HEK293 (cell line): ENCODE measurements at regions not wholly inside any gene's neighbourhood (a gene's known extent, or its start where the extent isn't known, plus 50 kb on each side); places are given as distances from the start of the nearest gene placed in this dataset.

Experiments
- CTCF ChIA-PET: fragments of 350-600 bp; formaldehyde crosslinking; extraction: SDS; loops from one replicate; lab custom pipeline; 2021; ENCODE audit warnings: antibody characterized with exemption; lab: Yijun Ruan, JAX
- POLR2A ChIA-PET: fragments of 300-600 bp; formaldehyde crosslinking; extraction: SDS; loops from one replicate; lab custom pipeline; 2020; ENCODE audit warnings: antibody characterized with exemption, inconsistent platforms; lab: Yijun Ruan, JAX
- H3K27ac ChIP-seq: fragments of 200-500 bp; sonication (Bioruptor generic); 2 replicates; pipeline ENCODE4 v1.5.1; 2014; ENCODE audit warnings: low read depth, low read length, control low read depth, inconsistent platforms; ENCODE audit errors: extremely low read depth
- H3K36me3 ChIP-seq, 2 experiments: fragments of 200-500 bp in 1 of 2; sonication (Bioruptor generic) in 1 of 2; 1 replicate in 1 of 2; 2 replicates in 1 of 2; pipeline ENCODE4 v1.5.1; 2014 to 2017; ENCODE audit warnings: inconsistent platforms in 2 of 2, low read length in 2 of 2; ENCODE audit not compliant: control insufficient read depth in 2 of 2, insufficient read depth in 1 of 2
- H3K4me1 ChIP-seq: fragments of 200-500 bp; sonication (Bioruptor generic); 2 replicates; pipeline ENCODE4 v1.5.1; 2014; ENCODE audit warnings: mild to moderate bottlenecking, low read length, inconsistent platforms; ENCODE audit not compliant: control insufficient read depth, insufficient read depth
- H3K4me3 ChIP-seq: 2 replicates; pipeline ENCODE4 v1.5.1; 2011; ENCODE audit warnings: low read depth, mild to moderate bottlenecking, control low read depth, low read length, moderate library complexity
- H3K9me3 ChIP-seq: fragments of 200-500 bp; sonication (Bioruptor generic); 2 replicates; pipeline ENCODE4 v1.5.1; 2014; ENCODE audit warnings: low read depth, low read length, inconsistent platforms; ENCODE audit not compliant: control insufficient read depth, insufficient read depth
- AEBP2 ChIP-seq: fragments of 450-650 bp; formaldehyde crosslinking; IDR thresholded peaks from 2 replicates; pipeline ENCODE4 v1.5.1; 2016; ENCODE audit warnings: missing biosample characterization, missing genetic modification characterization, borderline replicate concordance
- BCL11B ChIP-seq: fragments of 450-650 bp; formaldehyde crosslinking; IDR thresholded peaks from 2 replicates; pipeline ENCODE4 v1.5.1; 2016; ENCODE audit warnings: low read depth, missing biosample characterization, missing genetic modification characterization
- EGR2 ChIP-seq: fragments of 450-650 bp; formaldehyde crosslinking; IDR thresholded peaks from 2 replicates; pipeline ENCODE4 v1.5.1; 2016; ENCODE audit warnings: low read depth, missing biosample characterization, missing genetic modification characterization
- GLI2 ChIP-seq: fragments of 450-650 bp; formaldehyde crosslinking; IDR thresholded peaks from 2 replicates; pipeline ENCODE4; 2017; ENCODE audit warnings: missing biosample characterization, missing genetic modification characterization, low read depth, borderline replicate concordance
- OVOL3 ChIP-seq: fragments of 450-650 bp; formaldehyde crosslinking; IDR thresholded peaks from 2 replicates; pipeline ENCODE4 v1.5.1; 2016; ENCODE audit warnings: missing biosample characterization, missing genetic modification characterization
- SP2 ChIP-seq: fragments of 450-650 bp; formaldehyde crosslinking; IDR thresholded peaks from 2 replicates; pipeline ENCODE4 v1.5.1; 2016; ENCODE audit warnings: missing biosample characterization, missing genetic modification characterization
- ZBTB11 ChIP-seq: fragments of 450-650 bp; formaldehyde crosslinking; conservative IDR thresholded peaks from 2 replicates; pipeline ENCODE4 v1.5.1; 2016; ENCODE audit warnings: low read depth, missing biosample characterization, missing genetic modification characterization
- ZBTB21 ChIP-seq: fragments of 450-650 bp; formaldehyde crosslinking; IDR thresholded peaks from 2 replicates; pipeline ENCODE4 v1.5.1; 2017; ENCODE audit warnings: missing biosample characterization, missing genetic modification characterization
- ZFHX2 ChIP-seq: fragments of 450-650 bp; formaldehyde crosslinking; conservative IDR thresholded peaks from 2 replicates; pipeline ENCODE4 v1.5.1; 2016; ENCODE audit warnings: missing biosample characterization, missing genetic modification characterization
- ZNF112 ChIP-seq: fragments of 450-650 bp; formaldehyde crosslinking; IDR thresholded peaks from 2 replicates; pipeline ENCODE4 v1.5.0; 2017; ENCODE audit warnings: missing biosample characterization, missing genetic modification characterization
- ZNF121 ChIP-seq: fragments of 450-650 bp; formaldehyde crosslinking; IDR thresholded peaks from 2 replicates; pipeline ENCODE4 v1.5.1; 2016; ENCODE audit warnings: missing biosample characterization, missing genetic modification characterization
- ZNF174 ChIP-seq: fragments of 450-650 bp; formaldehyde crosslinking; IDR thresholded peaks from 2 replicates; pipeline ENCODE4 v1.5.0; 2017; ENCODE audit warnings: missing biosample characterization, mild to moderate bottlenecking, missing genetic modification characterization
- ZNF292 ChIP-seq: fragments of 450-650 bp; formaldehyde crosslinking; IDR thresholded peaks from 2 replicates; pipeline ENCODE4 v1.5.1; 2016; ENCODE audit warnings: low read depth, missing biosample characterization, missing genetic modification characterization, borderline replicate concordance
- ZNF341 ChIP-seq: fragments of 450-650 bp; formaldehyde crosslinking; IDR thresholded peaks from 2 replicates; pipeline ENCODE4; 2016; ENCODE audit warnings: low read depth, missing biosample characterization, missing genetic modification characterization
- ZNF488 ChIP-seq: fragments of 450-650 bp; formaldehyde crosslinking; IDR thresholded peaks from 2 replicates; pipeline ENCODE4 v1.5.1; 2016; ENCODE audit warnings: missing biosample characterization, missing genetic modification characterization
- ZNF518A ChIP-seq: fragments of 450-650 bp; formaldehyde crosslinking; conservative IDR thresholded peaks from 2 replicates; pipeline ENCODE4 v1.5.1; 2016; ENCODE audit warnings: low read depth, missing biosample characterization, missing genetic modification characterization
- ZNF529 ChIP-seq: fragments of 450-650 bp; formaldehyde crosslinking; IDR thresholded peaks from 2 replicates; pipeline ENCODE4 v1.5.1; 2017; ENCODE audit warnings: missing genetic modification characterization, missing biosample characterization; ENCODE audit not compliant: insufficient replicate concordance
- ZNF623 ChIP-seq: fragments of 450-650 bp; formaldehyde crosslinking; IDR thresholded peaks from 2 replicates; pipeline ENCODE4 v1.5.1; 2016; ENCODE audit warnings: missing biosample characterization, missing genetic modification characterization
- ZNF654 ChIP-seq: fragments of 450-650 bp; formaldehyde crosslinking; IDR thresholded peaks from 2 replicates; pipeline ENCODE4 v1.5.1; 2016; ENCODE audit warnings: low read depth, missing biosample characterization, missing genetic modification characterization
- ZNF660 ChIP-seq: fragments of 450-650 bp; IDR thresholded peaks from 2 replicates; pipeline ENCODE4 v1.5.1; 2018; ENCODE audit warnings: missing biosample characterization, mild to moderate bottlenecking, missing genetic modification characterization
- ZNF664 ChIP-seq: fragments of 450-650 bp; formaldehyde crosslinking; IDR thresholded peaks from 2 replicates; pipeline ENCODE4 v1.5.1; 2016; ENCODE audit warnings: missing biosample characterization, missing genetic modification characterization

- TF ChIP-seq ZBTB11, result no peak
- TF ChIP-seq ZFHX2 (tag by site-specific recombination), result no peak
- no peak for TF ChIP-seq ZNF121 (tag by site-specific recombination)
- TF ChIP-seq ZBTB21 (tag by site-specific recombination), result no peak
- no peak for TF ChIP-seq OVOL3 (tag by site-specific recombination)
- TF ChIP-seq ZNF341 (tag by site-specific recombination), result no peak
- no peak for TF ChIP-seq AEBP2 (tag by site-specific recombination)
- TF ChIP-seq ZNF654 (tag by site-specific recombination), result no peak
Observed at GRCh38 chr6:10278746-10279145, 136.1 kb downstream of the TFAP2A start (continued).

GRCh38 chr6:10276660-10277287 lies 138.1 kb downstream of the TFAP2A start:
- POLR2A ChIA-PET, result no interaction called here
- no peak overlapping the region for H3K4me3 ChIP-seq
- H3K9me3 ChIP-seq, result no peaks in the 10 kb centered on the region
- no peaks in the 10 kb centered on the region for H3K4me1 ChIP-seq
- CTCF ChIA-PET, result interaction anchor here (0.8 kb wide), 1 partner anchor 26 kb away, joined by 3 read pairs; no protein-coding TSS in a partner anchor
- no peak overlapping the region for H3K27ac ChIP-seq
- H3K36me3 ChIP-seq, result no peaks in the 10 kb centered on the region
- TF ChIP-seq ZNF529 (tag by site-specific recombination), result no peak
- TF ChIP-seq, all 188 proteins: peak for 0

GRCh38 chr6:10276106-10276505 lies 138.8 kb downstream of the TFAP2A start:
- Histone ChIP-seq H3K36me3 (no peaks in the 10 kb centered on the region), H3K27ac (no peak overlapping the region), H3K4me1 (no peaks in the 10 kb centered on the region), H3K4me3 (no peak overlapping the region), H3K9me3 (no peaks in the 10 kb centered on the region)
- CTCF ChIA-PET, result interaction anchor here (0.8 kb wide), 1 partner anchor 27 kb away, joined by 3 read pairs; no protein-coding TSS in a partner anchor
- POLR2A ChIA-PET, result no interaction called here
- TF ChIP-seq ZNF112 (tag by site-specific recombination), result no peak
- TF ChIP-seq SP2 (tag by site-specific recombination), result no peak
- no peak for TF ChIP-seq ZNF292 (tag by site-specific recombination)
- TF ChIP-seq ZNF488, result no peak
- TF ChIP-seq ZNF518A, result no peak
- TF ChIP-seq ZNF174 (tag by site-specific recombination), result no peak
- TF ChIP-seq ZNF660, result no peak
- TF ChIP-seq BCL11B (tag by site-specific recombination), result no peak
- no peak for TF ChIP-seq ZNF664
- no peak for TF ChIP-seq GLI2 (tag by site-specific recombination)
- TF ChIP-seq ZNF623 (tag by site-specific recombination), result no peak
- TF ChIP-seq EGR2 (tag by site-specific recombination), result no peak
